ENCODE measurements at regions not wholly inside any gene's neighbourhood (a gene's known extent, or its start where the extent isn't known, plus 50 kb on each side); places are given as distances from the start of the nearest gene placed in this dataset.

- TF ChIP-seq CTCF (conservative IDR thresholded peaks at IDR 0.05; ENCODE audit: low read depth, low read length), result no peak
- H3K4me3 ChIP-seq (ENCODE audit: low read length), result no peak overlapping the region
- no peak for DNase-seq (ENCODE audit: low read depth)
Measured at GRCh38 chr21:38897532-38898421, 92.0 kb downstream of the ETS2 start.

GRCh38 chr21:38894899-38895298, 89.2 kb downstream of the ETS2 start:
- no peak overlapping the region for H3K4me3 ChIP-seq (ENCODE audit: low read length)
- no peak for DNase-seq (ENCODE audit: low read depth)
- TF ChIP-seq CTCF (conservative IDR thresholded peaks at IDR 0.05; ENCODE audit: low read depth, low read length), result no peak

- TF ChIP-seq CTCF (conservative IDR thresholded peaks at IDR 0.05; ENCODE audit: low read depth, low read length), result no peak
- H3K4me3 ChIP-seq (ENCODE audit: low read length), result no peak overlapping the region
- DNase-seq (ENCODE audit: low read depth), result no peak
Measured at GRCh38 chr21:38888991-38889561, 83.3 kb downstream of the ETS2 start.

- TF ChIP-seq CTCF (conservative IDR thresholded peaks at IDR 0.05; ENCODE audit: low read depth, low read length), result no peak
- DNase-seq (ENCODE audit: low read depth), result no peak
- H3K4me3 ChIP-seq (ENCODE audit: low read length), result no peak overlapping the region
Measured at GRCh38 chr21:38887749-38888148, 82.0 kb downstream of the ETS2 start.

- H3K4me3 ChIP-seq (ENCODE audit: low read length), result no peak overlapping the region
- no peak for DNase-seq (ENCODE audit: low read depth)
- no peak for TF ChIP-seq CTCF (conservative IDR thresholded peaks at IDR 0.05; ENCODE audit: low read depth, low read length)
Measured at GRCh38 chr21:38887062-38887686, 81.4 kb downstream of the ETS2 start.

- no peak for TF ChIP-seq CTCF (conservative IDR thresholded peaks at IDR 0.05; ENCODE audit: low read depth, low read length)
- H3K4me3 ChIP-seq (ENCODE audit: low read length), result no peak overlapping the region
- DNase-seq (ENCODE audit: low read depth), result no peak
Measured at GRCh38 chr21:38885909-38886308, 80.2 kb downstream of the ETS2 start.

All from retinal pigment epithelial cell (primary cell).